ENCODE measurements at regions not wholly inside any gene's neighbourhood (a gene's known extent, or its start where the extent isn't known, plus 50 kb on each side); places are given as distances from the start of the nearest gene placed in this dataset.
A peak's percentile ranks its signal among the peaks of the same experiment; 100 is the strongest.

DNA sequence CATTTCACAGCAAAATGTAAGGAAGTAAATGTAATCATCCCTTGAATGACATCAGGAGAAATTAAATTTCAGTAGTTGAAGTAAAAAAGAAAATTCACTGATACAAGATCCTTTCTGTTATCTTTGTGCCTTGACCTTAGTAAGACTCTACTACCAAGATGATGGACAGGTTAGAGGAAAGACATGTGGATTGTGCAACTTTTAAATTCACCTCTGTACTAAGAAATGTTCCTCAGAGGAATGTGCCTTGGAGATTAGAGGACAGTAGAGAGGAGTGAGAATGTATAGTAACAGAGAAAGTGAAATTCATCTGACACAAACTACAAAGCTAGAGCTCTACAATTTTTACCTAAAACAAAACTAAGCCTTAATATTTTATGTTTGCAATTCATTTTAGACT is 375.3 kb downstream of the PLOD2 start:
- DNase-seq = no peak

DNA sequence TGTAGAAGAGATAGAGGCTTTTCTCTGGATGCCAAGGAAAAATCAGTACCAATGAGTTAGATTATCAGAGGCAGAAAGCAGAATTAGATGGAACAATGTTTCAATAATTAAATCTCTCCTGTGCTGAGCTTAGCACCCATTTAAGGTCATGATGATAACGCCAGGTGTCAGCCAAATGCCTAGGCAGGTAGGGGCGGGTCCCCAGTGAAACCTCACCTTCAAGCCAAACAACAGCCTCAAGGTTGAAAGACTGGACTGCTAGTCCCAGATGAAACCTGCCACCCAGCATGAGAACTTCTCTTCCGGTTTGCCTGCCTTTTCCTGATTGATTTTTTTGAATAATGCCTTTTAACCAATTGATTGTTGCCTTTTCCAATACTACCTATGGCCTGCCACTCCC is 363.0 kb downstream of the PLOD2 start:
- no peak for DNase-seq

DNA sequence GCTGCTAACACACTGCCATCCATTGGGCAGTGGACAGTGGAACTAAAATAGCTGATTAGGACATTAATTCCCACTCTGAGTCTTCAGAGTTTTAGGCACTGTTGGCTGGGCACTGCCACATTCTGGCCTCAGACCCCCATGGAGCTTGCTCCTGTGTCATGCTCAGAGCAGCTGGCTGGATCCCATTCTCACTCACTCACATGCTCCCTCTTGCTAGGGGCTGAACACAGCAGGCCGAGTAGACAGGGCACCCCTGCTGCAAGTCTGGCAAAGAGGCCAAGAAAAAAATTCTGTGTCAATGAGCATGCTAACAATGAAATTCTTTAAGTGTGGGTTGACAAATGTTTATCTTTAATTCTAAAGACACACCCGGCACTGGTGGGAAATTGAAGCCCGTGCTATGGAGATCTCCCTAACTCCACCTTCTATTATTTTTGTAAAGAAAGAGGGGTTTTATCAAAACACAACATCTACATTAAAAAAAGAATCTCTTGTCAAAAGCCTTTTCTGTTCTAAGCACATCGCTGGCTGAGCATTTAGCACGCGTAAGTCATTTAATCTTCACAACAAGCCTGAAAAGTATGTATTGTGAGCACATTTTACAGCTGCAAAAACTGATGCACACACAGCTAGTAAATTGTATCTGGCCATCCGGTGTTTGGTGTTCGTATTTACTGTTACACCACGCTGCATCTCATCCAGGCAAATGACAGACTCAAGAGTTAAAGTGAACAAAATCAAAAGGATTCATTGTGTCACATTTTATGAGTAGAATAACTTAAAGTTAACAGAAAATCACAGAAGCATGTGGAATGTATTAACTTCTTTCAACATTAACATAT is 362.1 kb downstream of the PLOD2 start:
- peak; percentile 21 for DNase-seq

DNA sequence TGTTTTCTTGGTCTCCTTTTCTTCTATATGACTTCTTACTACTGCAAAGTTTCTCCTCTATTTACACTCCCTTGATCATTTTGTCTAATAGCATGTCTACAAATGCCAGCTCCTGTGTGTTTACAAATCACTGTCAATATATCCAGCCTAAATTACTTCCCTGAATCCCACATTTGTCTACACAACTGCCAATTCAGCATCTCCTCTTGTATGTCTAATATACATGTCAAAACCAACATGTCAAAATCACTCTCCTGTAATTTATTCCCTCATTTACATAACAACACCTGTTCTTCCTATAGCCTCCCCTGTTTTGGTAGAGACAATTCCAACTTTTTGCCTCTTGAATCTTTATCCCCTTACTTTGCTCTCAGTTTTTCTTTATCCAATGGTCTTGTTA is 359.3 kb downstream of the PLOD2 start:
- no peak for DNase-seq

DNA sequence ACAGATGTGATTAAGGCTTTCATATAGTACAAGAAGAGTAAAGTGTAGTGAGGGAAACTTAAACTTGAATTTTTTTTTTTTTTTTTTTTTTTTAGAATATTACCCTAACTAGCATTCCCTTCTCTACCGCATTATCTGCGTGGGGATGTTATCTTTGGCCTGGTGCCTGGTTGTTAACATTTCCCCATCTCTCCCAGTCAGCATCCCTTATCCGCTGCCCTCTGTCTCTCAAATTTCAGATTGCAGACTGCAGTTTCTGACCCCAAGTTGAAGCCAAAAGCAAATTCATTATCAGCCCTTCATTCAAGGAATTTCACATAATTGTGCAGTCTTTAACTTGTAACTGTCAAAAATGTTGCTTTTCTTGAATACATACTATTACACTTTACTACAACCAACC is 353.0 kb downstream of the PLOD2 start:
- peak; percentile 8 for DNase-seq

DNA sequence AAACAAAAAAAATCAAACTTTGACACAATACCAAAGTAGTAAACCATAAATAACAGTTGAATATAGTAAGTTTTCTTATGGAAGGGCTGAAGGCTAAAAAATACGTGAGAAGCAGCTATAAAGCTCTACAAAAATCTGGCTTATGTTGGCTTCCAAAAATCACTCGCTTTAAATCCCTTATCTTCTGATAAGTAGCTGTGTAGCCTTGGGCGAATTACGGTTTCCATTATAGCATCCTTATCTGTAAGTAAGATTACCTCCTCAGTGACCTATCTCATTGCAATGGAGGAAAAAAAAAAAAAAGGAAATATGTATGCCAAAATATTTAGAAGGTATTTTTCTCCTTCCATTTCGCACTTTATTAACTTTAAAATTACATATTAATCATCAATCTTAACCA is 348.6 kb downstream of the PLOD2 start:
- DNase-seq = no peak

DNA sequence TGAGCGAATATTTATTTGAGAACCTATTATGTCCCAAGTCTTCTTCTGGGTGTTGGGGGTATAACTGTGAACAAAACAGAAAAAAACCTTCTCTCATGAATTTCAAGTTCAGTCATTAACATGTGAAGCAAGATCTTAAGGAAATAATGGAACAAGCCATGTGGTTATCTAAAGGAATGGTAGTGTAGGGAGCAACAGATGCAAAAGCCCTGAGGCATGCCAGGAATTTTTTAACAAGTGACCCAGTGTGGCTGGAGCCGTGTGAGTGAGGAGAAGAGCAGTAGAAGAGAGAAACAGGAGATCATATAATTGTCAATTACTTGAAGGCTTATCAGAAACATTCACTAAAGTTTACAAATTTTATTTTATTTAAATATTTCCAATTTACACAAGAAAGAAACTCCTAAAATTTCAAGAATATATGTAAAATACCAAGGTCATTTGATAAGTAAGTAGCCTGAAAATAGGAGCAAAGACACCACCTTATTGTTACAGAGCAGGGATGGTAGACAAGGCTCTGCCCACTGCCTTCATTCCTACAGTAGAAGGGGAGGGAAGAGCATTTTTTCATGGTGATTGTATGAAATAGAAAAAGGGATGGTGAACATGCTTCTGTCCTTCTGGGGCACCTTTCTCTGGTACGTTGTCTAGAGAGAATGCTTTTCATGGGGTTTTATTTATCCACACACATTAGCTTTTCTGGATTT is 345.1 kb downstream of the PLOD2 start:
- DNase-seq = no peak

DNA sequence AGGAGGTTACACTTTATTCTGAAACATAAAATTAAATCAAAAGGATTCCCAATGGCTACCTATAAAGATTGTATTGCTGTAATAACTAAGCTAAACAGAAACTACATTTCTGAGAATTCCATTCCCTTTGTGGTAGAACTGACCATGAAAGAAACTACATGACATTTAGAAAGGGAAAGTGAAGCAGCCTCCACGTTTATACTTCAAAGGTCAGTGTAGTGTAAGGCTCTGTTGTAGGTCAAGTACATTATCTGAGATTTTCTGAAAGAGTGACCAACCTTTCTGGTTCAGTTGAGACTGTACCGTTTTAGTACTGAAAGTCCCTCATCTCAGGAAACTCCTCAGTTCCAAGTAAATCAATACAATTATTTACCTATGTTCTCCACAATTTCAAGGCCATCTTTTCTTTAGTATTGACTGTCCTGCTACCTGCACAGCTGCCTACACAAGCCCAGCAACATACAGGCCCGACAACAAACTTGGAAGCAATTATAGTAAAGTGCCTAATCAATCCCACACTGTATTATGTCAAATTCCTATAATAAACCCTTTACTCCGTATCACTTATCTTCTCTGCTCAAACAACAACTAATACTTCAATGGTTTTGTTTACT is 343.0 kb downstream of the PLOD2 start:
- no peak for DNase-seq

DNA sequence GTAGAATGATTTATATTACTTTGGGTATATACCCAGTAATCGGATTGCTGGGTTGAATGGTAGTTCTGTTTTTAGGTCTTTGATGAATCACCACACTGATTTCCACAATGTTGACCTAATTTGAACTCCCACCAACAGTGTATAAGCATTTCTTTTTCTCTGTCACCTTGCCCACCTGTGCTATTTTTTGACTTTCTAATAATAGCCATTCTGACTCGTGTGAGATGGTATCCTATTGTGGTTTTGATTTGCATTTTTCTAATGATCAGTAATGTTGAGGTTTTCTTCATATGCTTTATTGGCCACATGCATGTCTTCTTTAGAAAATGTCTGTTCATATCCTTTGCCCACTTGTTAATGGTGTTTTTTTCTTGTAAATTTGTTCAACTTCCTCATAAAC is 340.8 kb downstream of the PLOD2 start:
- no peak for DNase-seq

DNA sequence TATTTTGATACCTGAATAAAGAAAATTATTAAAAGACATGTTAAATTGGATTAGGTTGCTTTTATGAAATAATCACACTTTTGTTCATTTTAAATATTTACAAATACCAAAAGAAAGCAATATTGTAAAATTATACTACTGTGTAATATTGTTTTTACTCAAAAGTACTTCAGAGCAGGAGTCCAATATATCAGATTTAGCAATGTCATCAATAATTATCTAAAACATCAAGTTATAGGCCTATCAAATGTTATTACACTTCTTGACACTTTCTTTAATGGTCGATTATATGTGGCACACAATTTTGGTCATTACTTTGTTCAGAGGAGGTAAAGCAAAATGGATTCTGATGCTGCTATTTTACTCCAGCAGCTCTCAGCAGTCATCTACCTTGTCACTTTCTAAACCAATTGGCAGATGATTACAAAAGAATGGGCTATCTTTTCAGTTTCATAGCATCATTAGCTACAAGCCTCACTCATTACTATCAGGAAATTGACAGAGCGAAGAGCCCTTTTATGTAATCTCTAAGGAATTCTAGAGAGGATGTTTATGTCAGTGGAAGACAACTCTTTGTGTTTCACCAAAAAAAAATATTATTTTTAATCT is 318.6 kb downstream of the PLOD2 start:
- no peak for DNase-seq

DNA sequence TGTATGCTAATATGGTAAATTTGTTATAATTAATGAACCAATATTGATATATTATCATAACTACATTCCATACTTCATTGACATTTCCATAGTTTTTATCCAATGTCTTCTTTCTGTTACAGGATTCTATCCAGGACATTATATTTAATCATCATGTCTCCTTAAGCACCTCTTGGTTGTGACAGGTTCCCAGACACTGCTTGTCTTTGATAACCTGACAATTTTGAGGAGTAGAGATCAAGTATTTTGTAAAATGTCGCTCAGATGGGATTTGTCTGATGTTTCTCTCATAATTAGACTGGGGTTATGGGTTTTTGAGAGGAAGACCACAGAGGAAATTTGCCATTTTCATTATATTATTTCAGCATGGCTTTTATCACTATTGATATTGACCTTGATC is 317.4 kb downstream of the PLOD2 start:
- DNase-seq = no peak

DNA sequence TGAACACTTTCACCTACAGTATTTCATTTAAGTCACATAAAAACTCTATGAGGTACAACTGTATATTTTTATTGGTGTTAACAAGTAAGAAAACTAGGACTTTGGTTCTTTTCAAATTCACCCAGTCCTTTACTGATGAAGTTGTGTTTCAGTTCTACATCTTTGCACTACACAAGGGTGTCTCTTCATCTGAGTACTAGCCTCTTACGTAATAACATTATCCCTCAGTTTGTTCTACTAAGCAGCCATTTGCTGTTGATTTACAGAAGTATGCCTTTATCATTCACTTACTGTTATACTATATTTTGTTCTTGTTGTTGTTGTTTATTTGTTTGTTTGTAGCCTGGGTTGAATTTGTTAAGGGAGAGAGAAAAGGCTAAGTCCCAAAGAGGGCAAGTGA is 311.9 kb downstream of the PLOD2 start:
- DNase-seq = no peak

DNA sequence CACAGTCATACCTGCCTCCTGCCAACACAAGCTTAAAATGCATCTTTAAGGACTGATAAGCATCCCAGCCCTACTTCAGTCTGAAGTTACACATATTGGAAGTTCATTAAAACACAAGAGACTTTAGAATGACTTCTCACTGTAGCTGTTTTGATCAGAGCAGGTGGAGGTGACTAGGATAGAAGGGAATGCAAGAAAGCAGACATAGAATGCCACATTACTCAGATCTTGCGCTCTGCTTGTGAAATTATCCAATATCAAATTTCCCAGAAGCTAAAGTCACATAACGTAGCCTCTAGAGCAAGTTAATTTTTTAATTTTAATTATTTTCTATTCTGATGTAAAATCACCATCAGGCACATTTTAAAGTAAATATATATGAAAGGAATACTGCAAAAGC is 306.5 kb downstream of the PLOD2 start:
- no peak for DNase-seq

DNA sequence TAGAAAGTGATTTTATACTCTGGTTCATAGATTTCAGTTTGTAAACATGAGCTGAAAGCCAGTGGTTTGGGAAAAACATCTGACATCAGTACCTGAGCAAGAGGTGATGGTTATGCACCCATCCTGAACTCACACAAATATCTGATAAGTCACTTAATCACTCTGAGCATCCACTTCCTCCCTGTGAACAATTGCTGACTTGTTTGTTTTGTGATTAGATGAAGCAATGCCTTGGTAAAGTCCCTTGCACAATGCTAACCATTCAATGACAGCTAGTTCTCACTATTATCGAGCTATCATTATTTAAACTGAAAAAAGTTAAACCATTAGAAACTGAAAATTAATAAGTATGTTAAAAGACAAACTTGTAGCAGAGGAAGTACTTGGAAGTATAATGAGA is 303.0 kb downstream of the PLOD2 start:
- DNase-seq = no peak

DNA sequence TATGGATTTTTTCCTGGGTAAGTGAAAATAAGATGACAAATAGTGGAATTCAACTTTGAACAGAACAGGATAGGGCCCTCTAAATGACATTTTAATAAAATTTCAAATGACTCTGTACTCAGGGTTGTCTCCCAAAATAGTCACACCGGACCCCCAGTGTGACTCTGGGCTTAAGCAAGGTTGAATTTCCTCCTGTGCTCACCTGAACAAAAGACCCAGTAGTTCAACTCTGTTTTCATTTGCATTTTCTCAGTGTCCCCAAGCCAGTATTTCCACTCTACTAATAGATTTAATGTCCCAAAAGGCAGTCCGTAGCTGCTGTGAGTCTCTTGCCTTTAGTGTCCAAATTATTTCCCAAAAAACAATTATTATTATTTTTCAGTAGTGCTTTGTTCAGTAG is 296.6 kb downstream of the PLOD2 start:
- no peak for DNase-seq

DNA sequence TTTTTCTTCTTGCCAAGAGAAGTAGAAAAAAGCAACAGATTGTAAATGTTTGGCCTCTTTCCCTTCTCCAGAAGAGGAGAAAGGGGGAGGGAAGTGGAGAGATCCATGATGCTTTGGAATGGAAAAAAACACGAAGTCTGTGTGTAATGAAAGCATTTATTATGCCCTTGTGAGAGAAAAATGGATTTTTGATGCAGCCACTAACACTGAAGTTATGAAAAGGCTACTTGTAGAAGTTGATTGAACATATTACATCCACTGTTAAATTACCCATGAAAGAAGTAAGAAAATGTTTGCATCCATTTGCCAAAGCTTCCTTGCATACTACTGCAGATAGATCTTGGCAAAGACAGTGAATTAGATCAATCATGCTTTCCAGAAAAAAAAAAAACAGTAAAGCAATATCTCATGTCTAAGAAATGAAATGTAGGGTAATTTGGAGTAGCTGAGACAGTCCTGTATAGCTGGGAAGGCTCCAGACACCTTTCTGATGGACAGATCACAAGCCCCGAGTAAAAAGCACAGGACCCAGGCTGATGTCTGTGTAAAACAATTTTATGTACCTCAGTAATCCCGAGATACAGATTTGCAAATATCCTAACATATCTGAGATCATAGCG is 295.5 kb downstream of the PLOD2 start:
- no peak for DNase-seq

DNA sequence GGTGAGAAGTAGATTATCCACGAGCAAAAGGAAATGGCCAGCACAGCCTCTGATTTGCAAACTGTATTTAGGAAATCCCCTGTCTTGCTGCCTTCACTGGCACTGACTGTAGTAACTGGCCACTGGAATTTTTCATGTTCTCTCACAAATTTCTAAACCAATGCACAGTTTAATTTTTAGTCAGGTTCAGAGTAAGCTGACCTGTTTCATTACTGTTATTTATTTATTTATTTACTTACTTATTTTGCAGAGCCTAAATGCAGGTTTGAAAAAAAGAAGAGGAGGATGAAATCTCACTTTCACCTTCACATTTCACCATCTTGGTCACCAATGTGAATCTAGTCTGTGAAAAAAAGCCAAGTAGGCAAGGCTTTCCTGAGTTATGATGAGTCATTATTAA is 291.0 kb downstream of the PLOD2 start:
- DNase-seq = no peak

DNA sequence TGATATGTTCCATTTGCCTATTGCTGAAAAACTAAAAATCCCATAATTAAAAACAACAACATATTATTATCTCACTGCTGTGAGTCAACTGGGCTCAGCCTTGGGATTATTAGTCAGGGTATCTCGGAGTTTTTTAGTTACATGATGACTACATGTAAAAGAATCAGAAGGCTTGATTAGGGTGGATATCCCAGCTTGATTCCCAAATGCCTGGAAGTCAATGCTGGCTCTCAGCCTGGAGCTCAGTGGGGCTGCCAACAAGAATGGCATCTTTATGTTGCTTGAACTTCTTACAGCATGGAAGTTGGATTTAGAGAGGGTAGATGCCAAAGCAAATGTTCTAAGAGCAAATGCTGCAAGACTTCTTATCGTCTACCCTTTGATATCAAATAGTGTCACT is 278.5 kb downstream of the PLOD2 start:
- DNase-seq = no peak

DNA sequence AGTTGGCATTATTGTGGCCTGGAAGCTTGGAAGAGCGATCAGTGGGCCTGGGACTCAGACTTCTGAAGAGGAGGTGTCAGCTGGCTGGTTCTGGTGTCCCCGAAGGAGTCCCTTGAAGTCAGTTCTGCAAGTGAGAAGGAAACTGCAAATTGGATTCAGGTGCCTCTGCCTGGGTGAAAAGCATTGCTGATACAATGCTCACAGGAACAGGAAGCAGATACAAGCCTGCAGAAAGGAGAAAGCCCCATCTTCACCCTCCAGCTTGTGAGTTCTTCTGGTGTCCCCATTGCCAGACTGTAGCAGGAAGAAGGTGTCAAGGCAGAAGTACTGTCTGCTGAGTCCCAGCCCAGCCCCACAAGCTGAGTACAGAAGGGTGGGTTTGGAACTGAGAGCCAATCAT is 271.3 kb downstream of the PLOD2 start:
- no peak for DNase-seq

DNA sequence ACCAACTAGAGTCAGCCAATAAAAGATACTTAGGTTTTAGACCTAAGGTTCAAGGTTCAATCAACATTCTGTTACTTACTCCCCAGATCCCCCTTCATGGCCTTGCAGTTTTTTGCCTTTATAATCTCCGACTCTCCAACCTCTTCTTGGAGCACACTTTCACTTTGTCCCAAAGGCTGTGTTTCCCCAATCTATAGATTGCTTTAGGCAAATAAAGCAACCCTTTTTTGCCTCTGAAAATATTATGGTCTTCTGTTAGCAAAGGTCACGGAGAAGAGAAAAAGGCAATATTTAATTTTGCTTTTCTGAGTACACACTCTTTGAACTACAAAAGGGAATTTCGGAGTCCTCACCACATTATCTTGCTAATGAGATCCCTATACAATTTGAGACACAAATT is 268.1 kb downstream of the PLOD2 start:
- DNase-seq = no peak

DNA sequence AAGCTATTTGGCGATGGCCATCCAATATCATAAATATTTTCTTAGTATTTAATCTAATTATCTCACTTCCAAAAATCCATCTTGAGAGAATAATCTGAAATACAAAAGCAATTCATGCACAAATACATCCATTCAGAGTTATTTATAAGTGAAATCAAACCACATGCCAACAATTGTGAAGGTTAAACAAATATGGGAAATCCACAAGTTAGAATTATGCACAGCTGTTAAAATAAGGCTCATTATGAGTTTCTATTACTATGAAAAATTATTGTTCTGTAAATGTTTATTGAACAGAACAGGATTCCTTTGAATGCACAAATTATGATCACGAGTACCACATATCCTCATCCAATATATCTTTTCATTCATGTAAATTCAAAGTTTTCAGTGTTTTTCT is 267.7 kb downstream of the PLOD2 start:
- DNase-seq = no peak

DNA sequence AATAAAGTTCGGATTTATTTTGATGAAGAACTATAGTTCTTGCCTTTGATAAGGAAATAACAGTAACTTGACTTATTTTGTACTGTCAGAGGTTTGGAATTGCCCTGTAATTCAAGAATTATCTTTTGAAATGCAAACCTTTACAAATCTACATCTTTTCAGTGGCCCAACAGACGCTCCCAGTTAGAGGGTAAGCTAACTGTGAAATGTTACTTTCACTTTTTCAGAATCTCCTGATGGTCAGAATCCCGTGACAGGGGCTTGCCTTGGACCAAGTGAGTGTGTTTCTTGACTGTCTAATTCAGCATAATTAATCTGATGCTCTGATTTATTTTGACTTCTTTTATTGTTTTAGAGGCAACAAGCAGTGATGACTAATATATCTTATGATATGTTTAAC is 262.5 kb downstream of the PLOD2 start:
- DNase-seq = no peak

DNA sequence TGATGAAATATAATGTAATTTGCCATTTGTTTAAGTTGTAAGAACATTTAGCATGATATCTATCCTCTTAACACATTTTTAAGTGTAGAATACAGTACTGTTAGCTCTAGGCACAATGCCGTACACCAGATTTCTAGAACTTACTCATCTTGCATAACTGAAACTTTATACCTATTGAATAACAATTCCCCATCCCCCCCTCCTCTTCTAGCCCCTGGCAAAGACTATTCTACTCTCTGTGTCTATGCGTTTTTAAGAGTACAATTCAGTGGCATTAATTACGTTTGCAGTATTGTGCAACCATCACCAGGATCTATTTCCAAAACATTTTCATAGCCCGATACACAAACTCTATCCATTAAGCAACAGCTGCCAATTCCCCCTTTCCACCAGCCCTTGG is 261.7 kb downstream of the PLOD2 start:
- DNase-seq = no peak
